NCI-H69 (cell line): ENCODE measurements at regions not wholly inside any gene's neighbourhood (a gene's known extent, or its start where the extent isn't known, plus 50 kb on each side); places are given as distances from the start of the nearest gene placed in this dataset.
"Not testable (repeated sequence)": the region's sequence is repeated elsewhere in the genome, so short reads cannot be mapped to it uniquely, and the experiment has no call there.

ENCODE experiments used
- DNase-seq: peaks from one replicate; lab custom pipeline; 2025; lab: John Stamatoyannopoulos, UW

DNA sequence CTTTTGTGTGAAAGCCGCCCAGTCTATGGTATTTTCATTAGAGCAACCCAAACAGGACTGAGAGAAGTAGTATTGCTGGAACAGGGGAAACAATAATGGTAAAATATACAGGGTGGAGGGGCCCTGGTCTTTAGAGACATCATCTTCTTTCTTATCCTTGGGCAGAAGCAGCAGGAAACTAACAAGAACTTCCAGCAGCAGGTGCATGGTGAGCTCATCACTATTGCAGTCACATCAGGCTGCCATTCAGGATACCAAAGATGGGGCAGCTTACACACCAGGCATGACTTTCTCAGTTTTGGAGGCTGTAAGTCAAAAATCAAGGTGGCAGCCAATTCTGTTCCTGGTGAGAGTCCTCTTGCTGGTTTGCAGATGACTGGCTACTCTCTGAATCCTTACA, 478.3 kb upstream of the RUNX1 start:
- no peak for DNase-seq

DNA sequence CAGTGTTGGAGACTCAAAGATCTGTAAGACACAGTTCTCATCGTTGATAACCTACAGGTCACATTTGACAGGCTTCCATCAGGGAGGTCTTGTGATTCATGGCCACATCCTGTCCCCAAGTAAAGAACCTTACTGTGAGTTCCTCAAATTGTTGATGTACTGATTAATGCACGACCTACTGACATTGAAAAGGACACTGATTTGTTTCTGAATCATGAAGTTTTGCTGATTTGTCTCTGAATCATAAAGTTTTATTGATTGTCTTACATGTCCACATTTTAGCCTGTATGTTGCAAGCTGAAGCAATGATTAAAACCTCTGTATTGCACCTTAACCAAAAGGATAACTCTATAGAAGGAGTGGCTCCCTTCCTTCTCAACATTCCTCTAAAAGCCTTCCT, 476.3 kb upstream of the RUNX1 start:
- DNase-seq = no peak

DNA sequence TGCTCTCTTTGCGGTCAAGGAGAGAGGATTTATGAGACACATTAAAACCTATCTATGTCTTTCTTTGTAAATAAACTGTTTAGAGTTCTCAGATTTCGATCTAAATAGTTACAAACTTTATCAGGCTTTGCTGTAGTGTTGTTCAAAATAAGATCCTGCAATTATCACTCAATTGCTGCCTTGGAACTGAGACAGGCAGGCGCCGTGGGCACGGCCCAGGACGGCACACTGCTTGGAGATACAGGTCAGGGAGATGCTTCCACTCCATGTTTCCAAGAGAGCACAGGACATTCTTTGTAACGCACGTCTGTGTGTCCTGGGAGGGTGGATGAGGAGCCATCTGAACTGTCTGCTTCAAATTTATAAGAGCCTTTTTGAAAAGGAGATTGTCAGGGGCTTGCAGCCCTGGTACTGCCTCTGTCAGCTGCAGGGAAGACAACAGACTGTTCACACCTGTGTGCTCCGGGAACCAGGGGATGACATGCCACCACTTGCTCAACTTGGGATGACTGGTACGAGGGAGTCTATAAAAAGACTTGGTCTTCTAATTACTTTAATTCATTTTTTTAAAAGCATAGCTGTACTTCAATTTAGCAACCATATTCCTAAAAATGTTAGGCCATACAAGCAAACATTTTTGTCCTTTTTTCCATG, 472.9 kb upstream of the RUNX1 start:
- no peak for DNase-seq

DNA sequence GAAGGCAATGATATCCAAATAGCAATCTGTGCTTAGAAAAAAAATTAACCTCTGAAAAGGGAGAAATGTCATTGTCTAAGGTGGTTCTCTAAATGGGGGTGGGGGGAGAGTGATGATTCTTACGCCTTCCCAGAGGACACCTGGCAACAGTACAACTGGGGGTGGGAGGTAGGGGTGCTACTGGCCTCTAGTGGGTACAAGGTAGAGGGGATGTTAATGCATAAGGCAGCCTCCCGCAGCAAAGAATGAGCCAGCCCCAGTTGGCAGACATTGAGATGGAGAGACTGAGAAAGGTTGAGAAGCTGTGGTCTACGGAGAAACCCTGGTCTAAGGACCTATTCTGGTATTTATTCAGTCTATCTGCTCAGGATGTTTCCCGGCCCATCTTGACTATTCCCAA, 472.2 kb upstream of the RUNX1 start:
- no peak for DNase-seq

DNA sequence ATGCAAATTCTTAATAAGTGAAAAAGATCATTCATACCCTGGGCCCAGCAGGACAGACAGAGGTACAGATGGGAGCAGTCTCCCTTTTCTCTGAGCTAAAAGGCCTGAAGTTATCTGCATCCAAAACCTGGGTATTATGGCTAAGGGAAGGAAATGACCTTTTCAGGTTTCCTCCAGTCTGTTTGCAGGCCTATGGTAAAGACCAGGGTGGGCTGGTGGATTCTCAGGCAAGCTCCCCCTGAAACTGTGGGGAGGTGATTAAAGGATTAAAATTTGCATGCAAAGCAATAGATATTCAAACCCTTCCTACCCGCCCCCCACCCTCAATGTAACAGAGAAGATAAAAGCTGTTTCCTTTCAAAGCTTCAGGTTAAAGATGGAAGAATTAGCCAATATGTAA, 471.8 kb upstream of the RUNX1 start:
- DNase-seq = no peak

DNA sequence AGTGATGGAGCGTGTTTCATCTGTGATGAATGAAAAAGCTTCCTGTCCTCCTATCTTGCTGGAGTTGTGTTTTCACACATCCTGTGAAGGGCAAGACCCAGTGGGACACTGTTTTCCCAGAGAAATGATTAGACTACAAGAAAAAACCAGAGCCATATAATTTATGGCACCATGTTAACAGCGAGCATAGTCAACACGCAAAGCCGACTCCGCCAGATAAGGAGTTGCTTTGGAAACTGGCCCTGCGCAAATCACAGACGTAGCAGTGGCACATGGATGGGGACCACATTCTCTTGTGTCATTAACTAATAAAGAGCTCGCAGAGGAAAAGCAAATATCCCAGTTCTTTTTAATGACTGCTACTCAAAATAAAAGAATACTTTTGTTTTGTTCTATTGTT, 471.2 kb upstream of the RUNX1 start:
- DNase-seq = no peak

DNA sequence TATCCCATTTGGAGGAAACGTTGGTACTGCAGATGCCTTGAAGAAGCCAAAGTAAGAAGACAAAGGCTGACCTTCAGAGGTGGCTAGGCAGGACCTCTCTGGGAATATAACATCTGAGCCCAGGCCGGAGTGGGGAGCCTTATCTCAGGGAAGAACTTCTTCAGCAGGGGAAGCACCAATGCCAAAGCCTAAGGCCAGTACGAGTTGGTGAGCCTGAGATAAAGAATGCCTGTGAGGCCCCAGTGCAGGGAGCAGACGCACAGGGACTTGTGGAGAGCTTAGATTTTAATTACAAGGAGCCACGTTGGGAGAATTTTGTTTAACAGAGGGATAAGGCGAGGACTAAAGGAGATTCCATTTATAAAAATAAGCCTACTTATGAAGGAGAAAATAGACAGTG, 468.8 kb upstream of the RUNX1 start:
- no peak for DNase-seq

DNA sequence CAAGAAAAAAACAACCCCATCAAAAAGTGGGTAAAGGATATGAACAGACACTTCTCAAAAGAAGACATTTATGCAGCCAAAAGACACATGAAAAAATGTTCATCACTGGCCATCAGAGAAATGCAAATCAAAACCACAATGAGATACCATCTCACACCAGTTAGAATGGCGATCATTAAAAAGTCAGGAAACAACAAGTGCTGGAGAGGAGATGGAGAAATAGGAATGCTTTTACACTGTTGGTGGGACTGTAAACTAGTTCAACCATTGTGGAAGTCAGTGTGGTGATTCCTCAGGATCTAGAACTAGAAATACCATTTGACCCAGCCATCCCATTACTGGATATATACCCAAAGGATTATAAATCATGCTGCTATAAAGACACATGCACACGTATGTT, 467.2 kb upstream of the RUNX1 start:
- not testable (repeated sequence) for DNase-seq

DNA sequence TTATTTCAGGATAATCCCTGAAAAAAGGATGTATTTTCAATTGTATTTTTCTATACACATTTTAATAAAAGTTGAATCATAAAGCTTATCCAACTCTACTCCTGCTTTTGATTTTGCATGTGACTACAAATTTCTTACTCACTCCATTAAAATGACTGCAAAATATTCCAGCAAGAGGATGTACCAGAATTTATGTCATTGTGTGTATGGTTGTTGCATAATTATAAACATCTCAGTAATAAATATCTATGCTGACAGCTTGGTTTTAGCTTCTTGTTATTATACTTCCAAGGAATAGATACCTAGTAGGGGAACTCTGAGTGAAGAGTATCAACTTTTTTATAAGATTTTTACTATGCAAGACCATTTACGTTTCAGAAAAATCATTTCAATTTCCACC, 463.2 kb upstream of the RUNX1 start:
- DNase-seq = no peak

DNA sequence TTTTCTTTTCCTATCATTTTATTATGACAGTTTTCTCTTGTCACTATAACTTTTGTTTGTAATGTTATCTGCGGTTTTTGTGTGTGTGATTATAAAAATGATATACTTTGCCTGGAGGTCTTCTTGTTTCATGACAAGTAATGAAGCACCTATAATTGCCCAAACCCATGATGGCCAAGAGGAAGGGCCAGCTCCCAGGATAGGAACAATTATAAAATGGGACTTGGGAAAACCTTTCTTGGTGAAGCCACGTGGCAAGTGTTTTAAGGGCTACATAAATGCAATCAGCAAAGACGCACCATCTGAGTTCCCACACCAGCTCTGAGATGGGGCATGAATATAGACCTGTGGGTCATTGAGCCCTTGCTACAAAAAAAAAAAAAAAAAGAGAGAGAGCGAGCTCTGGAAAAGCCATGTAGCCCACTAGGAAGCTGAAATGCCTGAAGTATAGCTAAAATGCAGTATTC, 462.6 kb upstream of the RUNX1 start:
- DNase-seq = no peak

DNA sequence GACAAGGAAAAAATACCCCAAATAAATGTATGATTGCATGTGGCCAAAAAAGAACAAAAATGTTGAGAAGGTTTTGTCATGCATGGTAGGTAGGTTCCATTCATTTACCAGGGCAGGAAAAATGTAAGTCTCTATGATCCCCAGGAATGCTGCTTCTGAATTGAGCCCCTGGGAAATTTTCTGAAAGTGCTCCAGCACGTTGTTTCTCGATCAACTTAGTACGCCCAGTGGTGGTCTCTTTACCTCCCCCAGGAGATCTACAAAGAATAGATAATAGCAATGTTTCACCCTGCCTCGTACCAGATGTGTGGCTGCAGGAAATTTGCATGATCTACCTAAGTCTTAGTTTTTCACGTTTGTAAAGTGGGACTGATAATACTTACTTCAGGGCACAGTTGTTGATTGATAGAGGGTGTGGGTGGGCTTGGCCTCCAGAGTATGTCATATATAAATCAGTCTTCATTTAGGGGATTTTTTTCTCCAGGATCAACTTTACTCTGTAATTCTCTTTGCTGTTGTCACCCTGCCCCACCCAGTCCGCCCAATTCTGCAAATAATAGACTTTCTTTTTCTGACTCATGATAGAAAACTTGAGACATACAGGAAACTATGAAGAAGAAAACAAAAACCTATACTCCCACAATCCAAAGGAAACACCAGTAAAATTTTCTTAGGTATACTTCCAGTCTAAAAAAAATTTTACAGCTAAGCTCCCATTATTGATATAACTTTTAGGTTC, 462.0 kb upstream of the RUNX1 start:
- no peak for DNase-seq

DNA sequence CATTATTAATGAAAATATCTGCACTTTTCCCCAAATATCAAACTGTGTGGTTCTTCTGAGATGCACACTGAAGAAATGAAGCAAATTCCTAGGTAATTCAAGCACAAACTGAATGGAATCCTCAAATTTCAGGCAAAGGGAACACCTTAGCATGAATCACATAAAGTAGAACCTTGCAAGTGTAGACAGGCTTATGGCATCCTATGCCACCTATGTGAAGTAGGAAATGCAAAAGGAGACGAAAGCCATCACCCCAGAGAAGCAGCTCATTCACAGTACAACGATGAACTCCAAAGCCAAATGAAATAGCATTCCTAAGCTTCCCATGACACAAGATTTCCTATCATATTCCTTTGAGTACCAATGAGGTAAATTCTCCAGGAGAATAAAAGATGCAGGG, 461.2 kb upstream of the RUNX1 start:
- no peak for DNase-seq

DNA sequence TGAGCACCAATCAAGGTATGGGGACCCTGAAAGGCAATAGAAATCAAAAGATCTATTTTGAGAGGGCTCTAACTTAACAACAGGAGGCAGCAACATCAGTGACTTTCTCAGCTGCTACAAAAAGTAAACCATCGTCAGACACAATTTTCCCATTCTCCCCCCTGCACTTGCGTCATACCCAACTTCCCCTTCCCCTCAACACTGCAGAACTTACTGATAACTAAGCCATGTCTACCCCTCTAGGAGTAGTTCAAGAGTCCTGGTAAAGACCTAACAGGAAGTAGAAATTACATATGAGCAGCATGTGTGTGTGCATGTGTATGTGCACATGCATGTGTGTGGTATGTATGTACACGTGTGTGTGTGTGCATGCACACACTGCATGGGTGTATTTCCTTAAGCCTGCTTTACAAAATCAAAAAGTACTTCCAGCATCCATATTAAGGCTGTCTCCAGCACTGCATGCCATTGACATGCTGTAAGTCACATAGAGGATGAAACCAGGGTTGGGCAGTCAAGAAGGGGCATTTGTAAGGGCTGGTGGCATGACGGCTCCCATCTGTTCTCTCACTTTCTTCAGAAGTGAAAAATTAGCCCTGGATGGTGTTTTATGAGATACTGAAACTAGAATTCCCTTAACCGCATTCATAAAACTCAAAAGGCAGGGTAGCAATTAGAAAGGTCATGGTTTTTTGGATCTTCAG, 460.1 kb upstream of the RUNX1 start:
- no peak for DNase-seq

DNA sequence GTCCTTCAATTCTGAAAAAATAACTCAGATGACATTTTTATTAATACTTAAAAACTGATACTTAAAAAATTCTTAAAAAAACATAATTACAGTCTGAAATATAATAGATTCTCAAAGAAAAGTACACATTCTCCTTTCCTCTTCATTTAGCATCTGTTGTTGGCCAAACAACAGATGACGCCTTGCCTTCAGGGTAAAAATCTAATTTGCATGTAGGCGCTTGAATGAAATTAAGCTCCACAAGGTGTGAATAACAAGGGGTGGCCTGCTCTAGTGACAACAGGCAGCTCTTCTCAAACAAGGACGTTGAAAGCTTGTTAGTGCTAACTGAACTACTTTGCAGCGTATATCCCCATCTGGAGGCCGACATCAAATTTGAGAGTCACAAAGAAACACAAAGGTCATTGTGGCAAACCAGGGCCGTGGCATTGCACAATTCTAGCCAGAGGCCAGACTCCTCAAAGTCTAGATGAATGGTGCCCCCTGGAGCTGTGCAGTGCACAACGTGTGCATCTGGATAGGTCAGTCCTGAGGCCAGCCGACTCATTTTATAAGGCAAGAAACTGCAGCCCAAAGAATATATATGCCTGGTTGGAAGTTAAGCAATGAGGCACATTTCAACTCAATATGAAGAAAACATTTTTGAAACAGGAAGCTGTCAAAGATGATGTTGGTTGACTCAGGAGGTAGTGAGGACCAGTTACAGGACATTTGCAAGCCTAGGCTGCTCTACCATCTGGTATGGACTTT, 459.2 kb upstream of the RUNX1 start:
- DNase-seq = peak; percentile 55

DNA sequence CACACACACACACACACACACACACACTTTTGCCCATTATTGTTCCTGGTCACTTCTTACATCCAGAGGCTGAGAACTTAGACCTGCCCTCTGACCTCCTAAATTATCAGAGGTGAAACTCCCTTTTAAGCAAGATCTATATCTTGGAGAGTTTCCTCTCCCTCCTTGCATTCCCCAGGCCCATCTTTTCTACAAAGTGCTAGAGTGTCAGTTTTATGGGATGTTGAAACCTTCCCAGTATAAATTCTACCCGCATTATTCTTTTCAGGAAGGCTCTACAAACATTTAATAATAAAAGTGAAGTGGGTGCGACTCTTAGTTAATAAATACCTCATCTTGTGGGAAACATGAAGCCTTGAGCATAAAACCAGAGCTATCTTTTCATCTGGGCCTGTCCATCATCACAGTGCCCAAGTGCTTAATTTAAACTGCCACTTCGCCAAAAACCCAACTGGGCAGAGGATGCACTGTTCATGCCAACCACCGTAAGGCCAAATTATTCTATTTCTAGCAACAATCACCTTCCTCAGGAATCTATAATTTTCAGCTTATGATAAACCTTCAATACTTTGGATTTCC, 458.2 kb upstream of the RUNX1 start:
- peak; percentile 27 for DNase-seq

DNA sequence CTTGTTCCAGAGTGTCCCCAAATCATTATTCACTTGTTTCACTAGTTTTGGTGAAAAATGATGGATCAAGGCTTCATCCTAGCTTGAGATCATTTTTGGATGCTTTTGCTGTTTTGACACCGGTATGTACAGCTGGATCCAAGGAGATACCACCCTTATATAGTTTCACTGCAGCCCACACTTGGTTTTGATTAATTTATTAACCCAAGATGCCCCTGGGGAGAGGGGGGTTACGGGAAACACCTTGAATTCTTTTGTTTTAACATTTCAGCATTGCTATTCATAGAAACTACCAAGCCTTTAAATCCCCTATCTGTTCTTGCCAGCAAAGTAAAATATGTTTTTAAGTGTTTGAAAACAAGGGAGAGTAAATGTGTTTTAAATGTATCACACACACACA, 457.7 kb upstream of the RUNX1 start:
- no peak for DNase-seq

DNA sequence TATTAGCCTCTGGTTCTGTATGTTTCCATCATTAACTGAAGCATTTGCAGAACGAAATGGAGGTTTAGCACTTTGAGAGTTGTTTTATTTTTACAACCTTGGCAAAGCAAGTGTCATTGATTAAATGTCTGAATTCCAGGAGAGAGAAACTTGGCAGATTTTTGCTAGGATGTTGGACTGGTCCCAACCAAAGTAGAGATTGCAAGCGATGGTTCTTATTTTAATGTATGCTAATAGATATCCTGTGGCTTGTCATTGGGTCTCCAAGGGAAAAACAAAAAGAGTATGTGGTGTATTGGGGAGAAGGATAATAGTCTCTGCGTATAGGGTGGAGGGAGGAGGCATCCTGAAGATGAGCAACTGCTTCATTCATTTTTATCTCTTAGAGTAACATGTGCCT, 457.2 kb upstream of the RUNX1 start:
- no peak for DNase-seq

DNA sequence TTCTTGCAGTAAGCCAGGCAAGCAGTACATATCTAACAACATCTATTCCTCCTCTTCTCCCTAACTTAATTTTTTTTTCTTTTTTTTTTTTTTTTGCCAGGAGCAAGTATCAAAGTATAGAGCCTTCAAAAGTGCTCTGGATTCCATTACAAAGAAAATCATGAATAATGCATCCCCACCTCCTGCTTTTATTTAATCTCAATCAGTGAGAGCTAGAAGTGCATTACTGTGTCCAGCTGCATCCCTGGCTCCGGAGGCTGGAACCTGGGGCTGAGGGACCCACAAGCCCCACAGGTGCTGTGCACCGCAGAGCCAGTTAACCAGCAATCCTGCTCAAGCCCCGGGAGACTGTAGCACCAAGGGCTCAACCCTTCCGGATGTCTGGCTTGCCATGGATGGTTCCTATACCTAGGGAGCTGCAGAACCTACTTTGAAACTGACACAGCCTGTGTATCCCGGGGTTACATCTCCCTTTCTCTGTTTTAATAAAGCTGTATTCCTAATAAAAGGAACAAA, 455.9 kb upstream of the RUNX1 start:
- no peak for DNase-seq

DNA sequence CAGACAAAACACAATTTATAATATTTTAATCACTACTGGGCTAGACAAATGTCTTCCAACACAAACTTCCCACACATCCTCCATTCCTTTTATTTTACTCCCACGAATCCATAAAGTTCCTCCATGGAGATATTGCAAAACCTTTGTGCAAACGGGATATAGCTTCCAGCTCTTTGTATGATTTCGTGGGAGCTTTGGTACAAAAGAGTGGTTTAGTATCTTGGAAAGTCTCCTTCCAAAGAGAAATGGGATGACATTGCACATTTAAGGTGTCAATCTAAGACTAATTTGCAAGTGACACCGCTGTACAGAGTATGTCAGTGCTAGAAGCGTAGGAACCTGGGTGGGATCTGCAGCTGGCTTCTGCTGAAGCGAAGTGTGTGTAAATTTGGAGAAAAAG, 455.2 kb upstream of the RUNX1 start:
- no peak for DNase-seq

DNA sequence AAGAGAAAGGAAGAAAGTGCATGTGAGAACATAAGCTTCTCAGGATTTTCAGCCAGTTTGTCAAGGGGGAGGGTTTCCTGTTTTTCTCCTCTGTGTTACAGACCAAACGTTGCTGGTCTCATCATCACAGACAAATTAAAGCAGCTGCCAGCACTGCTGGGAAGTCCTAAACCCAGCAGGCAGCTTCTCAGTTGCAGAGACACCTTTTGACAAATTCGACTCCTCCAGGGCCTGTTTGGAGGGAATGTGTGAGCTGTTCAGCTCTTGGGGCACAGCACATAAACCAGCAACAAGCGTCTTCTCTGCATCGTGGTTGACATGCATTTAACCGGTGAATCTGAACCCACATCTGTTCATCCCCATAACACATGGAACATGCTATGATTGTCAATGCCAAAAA, 454.6 kb upstream of the RUNX1 start:
- DNase-seq = no peak

DNA sequence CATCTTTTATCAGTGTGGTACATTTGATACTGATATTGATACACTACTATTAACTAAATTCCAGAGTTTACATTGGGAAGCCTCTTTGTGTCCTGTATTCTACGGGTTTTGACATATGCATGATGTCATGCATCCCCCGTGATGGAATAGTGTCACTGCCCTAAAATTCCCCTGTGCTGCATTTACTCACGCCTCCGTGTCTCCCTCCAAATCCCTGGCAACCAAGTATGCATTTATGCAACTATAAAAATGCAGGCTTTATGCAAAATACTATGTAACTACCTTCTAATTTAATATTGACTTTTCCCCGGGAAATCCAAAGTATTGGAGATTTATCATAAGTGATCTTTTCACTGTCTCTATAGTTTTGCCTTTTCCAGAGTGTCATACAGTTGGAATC, 453.7 kb upstream of the RUNX1 start:
- DNase-seq = no peak

DNA sequence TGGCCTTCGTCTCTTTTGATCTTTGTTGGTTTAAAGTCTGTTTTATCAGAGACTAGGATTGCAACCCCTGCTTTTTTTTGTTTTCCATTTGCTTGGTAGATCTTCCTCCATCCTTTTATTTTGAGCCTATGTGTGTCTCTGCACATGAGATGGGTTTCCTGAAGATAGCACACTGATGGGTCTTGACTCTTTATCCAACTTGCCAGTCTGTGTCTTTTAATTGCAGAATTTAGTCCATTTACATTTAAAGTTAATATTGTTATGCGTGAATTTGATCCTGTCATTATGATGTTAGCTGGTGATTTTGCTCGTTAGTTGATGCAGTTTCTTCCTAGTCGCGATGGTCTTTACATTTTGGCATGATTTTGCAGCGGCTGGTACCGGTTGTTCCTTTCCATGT, 448.4 kb upstream of the RUNX1 start:
- DNase-seq = not testable (repeated sequence)
